GM23338 (cell line): ENCODE measurements at regions not wholly inside any gene's neighbourhood (a gene's known extent, or its start where the extent isn't known, plus 50 kb on each side); places are given as distances from the start of the nearest gene placed in this dataset.

Experiments
- ATAC-seq: fragments of 200-7000 bp; cut with Tn5 transposase; 3 replicates; pipeline ENCODE4 v1.9.1; 2020
- DNase-seq: peaks from one replicate; pipeline ENCODE4 v3.0.0-alpha.2; 2015; ENCODE audit warnings: low spot score
- H2AFZ ChIP-seq: fragments of 200-600 bp; sonication (generic); 2 replicates; pipeline ENCODE4 v1.8.0; 2016; ENCODE audit warnings: antibody characterized with exemption, mild to moderate bottlenecking, moderate library complexity
- H3F3A ChIP-seq: fragments of 200-600 bp; sonication (generic); replicated peaks from 2 replicates; pipeline ENCODE4 v1.8.0; 2017; ENCODE audit warnings: antibody characterized with exemption, mixed run types, low read depth
- H3K27ac ChIP-seq: fragments of 200-600 bp; sonication (generic); 2 replicates; pipeline ENCODE4 v1.6.1; 2016; ENCODE audit warnings: low read depth
- H3K27me3 ChIP-seq: fragments of 200-600 bp; sonication (generic); 2 replicates; pipeline ENCODE4 v1.8.0; 2016; ENCODE audit warnings: mild to moderate bottlenecking, mixed run types, moderate library complexity; ENCODE audit not compliant: insufficient read depth
- H3K36me3 ChIP-seq: fragments of 200-600 bp; sonication (generic); 2 replicates; pipeline ENCODE4 v1.8.0; 2016; ENCODE audit warnings: mild to moderate bottlenecking; ENCODE audit not compliant: insufficient read depth
- H3K4me1 ChIP-seq: fragments of 200-600 bp; sonication (generic); 2 replicates; pipeline ENCODE4 v1.8.0; 2016; ENCODE audit warnings: mild to moderate bottlenecking, moderate library complexity; ENCODE audit not compliant: insufficient read depth
- H3K4me2 ChIP-seq: fragments of 200-600 bp; sonication (generic); 2 replicates; pipeline ENCODE4 v1.7.1; 2017; ENCODE audit warnings: mixed run types
- H3K4me3 ChIP-seq: fragments of 200-600 bp; sonication (generic); 2 replicates; pipeline ENCODE4 v1.6.1; 2016; ENCODE audit warnings: mixed run types
- H3K79me2 ChIP-seq: fragments of 200-600 bp; sonication (generic); replicated peaks from 2 replicates; pipeline ENCODE4 v1.8.0; 2017; ENCODE audit warnings: mild to moderate bottlenecking; ENCODE audit not compliant: insufficient read depth
- H3K9me2 ChIP-seq: fragments of 200-600 bp; sonication (generic); 2 replicates; pipeline ENCODE4 v1.8.0; 2017; ENCODE audit not compliant: insufficient read depth
- H4K20me1 ChIP-seq: fragments of 200-600 bp; sonication (generic); replicated peaks from 2 replicates; pipeline ENCODE4 v1.8.0; 2017; ENCODE audit warnings: mild to moderate bottlenecking; ENCODE audit not compliant: insufficient read depth
- H3K27ac Mint-ChIP-seq: 2 replicates; pipeline ENCODE4 v1.8.0; 2020; ENCODE audit warnings: inconsistent platforms, mild to moderate bottlenecking, moderate library complexity, mixed read lengths
- H3K27me3 Mint-ChIP-seq: 3 replicates; pipeline ENCODE4 v1.8.0; 2022; ENCODE audit warnings: low read depth, mild to moderate bottlenecking, moderate library complexity, mixed read lengths, inconsistent platforms; ENCODE audit not compliant: insufficient read depth, poor library complexity
- H3K36me3 Mint-ChIP-seq: 3 replicates; pipeline ENCODE4 v1.8.0; 2021; ENCODE audit warnings: low read depth, mild to moderate bottlenecking, inconsistent platforms, moderate library complexity, mixed read lengths
- H3K4me1 Mint-ChIP-seq: 3 replicates; pipeline ENCODE4 v1.8.0; 2020; ENCODE audit warnings: mild to moderate bottlenecking, inconsistent platforms, mixed read lengths
- H3K4me3 Mint-ChIP-seq: 3 replicates; pipeline ENCODE4 v1.8.0; 2021; ENCODE audit warnings: moderate library complexity, mild to moderate bottlenecking, inconsistent platforms, mixed read lengths
- H3K9me3 Mint-ChIP-seq: 3 replicates; pipeline ENCODE4 v1.8.0; 2020; ENCODE audit warnings: moderate library complexity, mild to moderate bottlenecking, inconsistent platforms, mixed read lengths
- EZH2 ChIP-seq: fragments of 200-600 bp; sonication (generic); IDR thresholded peaks from one replicate; pipeline ENCODE4 v1.8.0; 2017; ENCODE audit warnings: antibody characterized with exemption, mild to moderate bottlenecking, low read depth; ENCODE audit not compliant: unreplicated experiment
- EZH2phosphoT487 ChIP-seq: fragments of 200-600 bp; sonication (generic); IDR thresholded peaks from one replicate; pipeline ENCODE4 v1.8.1; 2018; ENCODE audit warnings: antibody characterized with exemption; ENCODE audit not compliant: unreplicated experiment
- JUNB ChIP-seq: IDR thresholded peaks from one replicate; pipeline ENCODE4 v1.6.1; 2016; ENCODE audit warnings: antibody characterized with exemption; ENCODE audit not compliant: unreplicated experiment
- NANOG ChIP-seq: IDR thresholded peaks from 2 replicates; pipeline ENCODE4 v1.6.1; 2016; ENCODE audit warnings: antibody characterized with exemption, borderline replicate concordance
- POLR2AphosphoS5 ChIP-seq: IDR thresholded peaks from 2 replicates; pipeline ENCODE4 v1.6.1; 2016; ENCODE audit warnings: antibody characterized with exemption, low read depth
- STAT1 ChIP-seq: IDR thresholded peaks from one replicate; pipeline ENCODE4 v1.6.1; 2016; ENCODE audit warnings: antibody characterized with exemption; ENCODE audit not compliant: unreplicated experiment
- ZNF114 ChIP-seq: fragments of 250-450 bp; sonication (Bioruptor Pico); IDR thresholded peaks from 2 replicates; pipeline ENCODE4 v1.5.0; 2020; ENCODE audit warnings: mild to moderate bottlenecking, moderate library complexity
- ZNF331 ChIP-seq: fragments of 250-450 bp; sonication (Bioruptor Pico); IDR thresholded peaks from 2 replicates; pipeline ENCODE4 v1.5.0; 2020; ENCODE audit warnings: low read depth, mild to moderate bottlenecking, moderate library complexity
- TF ChIP-seq, protein P1 (sequence below): IDR thresholded peaks from 2 replicates; pipeline ENCODE4 v1.6.1; 2016; ENCODE audit warnings: antibody characterized with exemption
- TF ChIP-seq, protein P2 (sequence below), 2 experiments: fragments of 200-600 bp in 1 of 2; sonication (generic) in 1 of 2; conservative IDR thresholded peaks; 2 replicates each; pipeline versions ENCODE4 v1.5.1 to v1.6.1; 2016 to 2017; ENCODE audit warnings: antibody characterized with exemption in 2 of 2, low read depth in 2 of 2, mild to moderate bottlenecking in 2 of 2, moderate library complexity in 1 of 2
- TF ChIP-seq, protein P3 (sequence below): fragments of 250-450 bp; sonication (Bioruptor Pico); IDR thresholded peaks from 2 replicates; pipeline ENCODE4 v1.5.0; 2020; ENCODE audit warnings: mild to moderate bottlenecking, moderate library complexity

DNA sequence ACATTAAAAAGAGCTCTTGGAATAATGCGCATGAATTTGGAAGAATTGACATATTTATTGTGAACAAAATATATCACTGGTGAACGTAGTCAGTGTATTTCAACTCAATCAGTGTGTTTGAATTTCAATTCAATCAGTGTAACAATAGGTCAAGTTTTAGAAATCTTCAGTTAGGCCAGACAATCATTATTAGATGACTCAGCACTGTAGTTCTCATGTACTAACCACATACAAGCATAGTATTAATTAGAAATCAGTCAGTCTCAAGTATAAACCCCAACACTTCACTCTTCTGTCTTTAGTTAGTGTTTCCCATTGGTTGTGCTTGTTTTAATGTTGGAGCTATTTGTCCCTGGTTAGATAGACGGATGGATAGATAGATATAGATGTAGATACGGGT lies 1247.9 kb downstream of the NXPH1 start:
- Mint-ChIP-seq H3K9me3 (peaks cover 8% of the 10 kb centered on the region), H3K27me3 (no peaks in the 10 kb centered on the region), H3K4me3 (no peak overlapping the region), H3K27ac (no peak overlapping the region), H3K4me1 (no peaks in the 10 kb centered on the region), H3K36me3 (no peaks in the 10 kb centered on the region)
- Histone ChIP-seq H3K27me3 (no peaks in the 10 kb centered on the region), H4K20me1 (no peaks in the 10 kb centered on the region), H3F3A (no peaks in the 10 kb centered on the region), H3K4me1 (0 out of 2 replicates have a peak, but pooled peaks cover 4% of the 10 kb centered on the region), H3K4me3 (no peak overlapping the region), H3K79me2 (no peaks in the 10 kb centered on the region), H3K4me2 (no peak overlapping the region), H3K9me2 (no peaks in the 10 kb centered on the region), H3K36me3 (no peaks in the 10 kb centered on the region), H2AFZ (no peak overlapping the region), H3K27ac (no peak overlapping the region)
- no peak for TF ChIP-seq EZH2phosphoT487
- no peak for TF ChIP-seq STAT1
- no peak for TF ChIP-seq ZNF114 (CRISPR knock-in tag)
- TF ChIP-seq EZH2 = no peak
- TF ChIP-seq NANOG = no peak
- TF ChIP-seq JUNB = no peak
- TF ChIP-seq POLR2AphosphoS5 = no peak
- TF ChIP-seq, protein P1, sequence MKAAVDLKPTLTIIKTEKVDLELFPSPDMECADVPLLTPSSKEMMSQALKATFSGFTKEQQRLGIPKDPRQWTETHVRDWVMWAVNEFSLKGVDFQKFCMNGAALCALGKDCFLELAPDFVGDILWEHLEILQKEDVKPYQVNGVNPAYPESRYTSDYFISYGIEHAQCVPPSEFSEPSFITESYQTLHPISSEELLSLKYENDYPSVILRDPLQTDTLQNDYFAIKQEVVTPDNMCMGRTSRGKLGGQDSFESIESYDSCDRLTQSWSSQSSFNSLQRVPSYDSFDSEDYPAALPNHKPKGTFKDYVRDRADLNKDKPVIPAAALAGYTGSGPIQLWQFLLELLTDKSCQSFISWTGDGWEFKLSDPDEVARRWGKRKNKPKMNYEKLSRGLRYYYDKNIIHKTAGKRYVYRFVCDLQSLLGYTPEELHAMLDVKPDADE = no peak
- TF ChIP-seq, protein P2, sequence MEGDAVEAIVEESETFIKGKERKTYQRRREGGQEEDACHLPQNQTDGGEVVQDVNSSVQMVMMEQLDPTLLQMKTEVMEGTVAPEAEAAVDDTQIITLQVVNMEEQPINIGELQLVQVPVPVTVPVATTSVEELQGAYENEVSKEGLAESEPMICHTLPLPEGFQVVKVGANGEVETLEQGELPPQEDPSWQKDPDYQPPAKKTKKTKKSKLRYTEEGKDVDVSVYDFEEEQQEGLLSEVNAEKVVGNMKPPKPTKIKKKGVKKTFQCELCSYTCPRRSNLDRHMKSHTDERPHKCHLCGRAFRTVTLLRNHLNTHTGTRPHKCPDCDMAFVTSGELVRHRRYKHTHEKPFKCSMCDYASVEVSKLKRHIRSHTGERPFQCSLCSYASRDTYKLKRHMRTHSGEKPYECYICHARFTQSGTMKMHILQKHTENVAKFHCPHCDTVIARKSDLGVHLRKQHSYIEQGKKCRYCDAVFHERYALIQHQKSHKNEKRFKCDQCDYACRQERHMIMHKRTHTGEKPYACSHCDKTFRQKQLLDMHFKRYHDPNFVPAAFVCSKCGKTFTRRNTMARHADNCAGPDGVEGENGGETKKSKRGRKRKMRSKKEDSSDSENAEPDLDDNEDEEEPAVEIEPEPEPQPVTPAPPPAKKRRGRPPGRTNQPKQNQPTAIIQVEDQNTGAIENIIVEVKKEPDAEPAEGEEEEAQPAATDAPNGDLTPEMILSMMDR (conservative IDR thresholded peaks at IDR 0.05; ENCODE audit: low read depth in 2 of 2) = no peak
- TF ChIP-seq, protein P3, sequence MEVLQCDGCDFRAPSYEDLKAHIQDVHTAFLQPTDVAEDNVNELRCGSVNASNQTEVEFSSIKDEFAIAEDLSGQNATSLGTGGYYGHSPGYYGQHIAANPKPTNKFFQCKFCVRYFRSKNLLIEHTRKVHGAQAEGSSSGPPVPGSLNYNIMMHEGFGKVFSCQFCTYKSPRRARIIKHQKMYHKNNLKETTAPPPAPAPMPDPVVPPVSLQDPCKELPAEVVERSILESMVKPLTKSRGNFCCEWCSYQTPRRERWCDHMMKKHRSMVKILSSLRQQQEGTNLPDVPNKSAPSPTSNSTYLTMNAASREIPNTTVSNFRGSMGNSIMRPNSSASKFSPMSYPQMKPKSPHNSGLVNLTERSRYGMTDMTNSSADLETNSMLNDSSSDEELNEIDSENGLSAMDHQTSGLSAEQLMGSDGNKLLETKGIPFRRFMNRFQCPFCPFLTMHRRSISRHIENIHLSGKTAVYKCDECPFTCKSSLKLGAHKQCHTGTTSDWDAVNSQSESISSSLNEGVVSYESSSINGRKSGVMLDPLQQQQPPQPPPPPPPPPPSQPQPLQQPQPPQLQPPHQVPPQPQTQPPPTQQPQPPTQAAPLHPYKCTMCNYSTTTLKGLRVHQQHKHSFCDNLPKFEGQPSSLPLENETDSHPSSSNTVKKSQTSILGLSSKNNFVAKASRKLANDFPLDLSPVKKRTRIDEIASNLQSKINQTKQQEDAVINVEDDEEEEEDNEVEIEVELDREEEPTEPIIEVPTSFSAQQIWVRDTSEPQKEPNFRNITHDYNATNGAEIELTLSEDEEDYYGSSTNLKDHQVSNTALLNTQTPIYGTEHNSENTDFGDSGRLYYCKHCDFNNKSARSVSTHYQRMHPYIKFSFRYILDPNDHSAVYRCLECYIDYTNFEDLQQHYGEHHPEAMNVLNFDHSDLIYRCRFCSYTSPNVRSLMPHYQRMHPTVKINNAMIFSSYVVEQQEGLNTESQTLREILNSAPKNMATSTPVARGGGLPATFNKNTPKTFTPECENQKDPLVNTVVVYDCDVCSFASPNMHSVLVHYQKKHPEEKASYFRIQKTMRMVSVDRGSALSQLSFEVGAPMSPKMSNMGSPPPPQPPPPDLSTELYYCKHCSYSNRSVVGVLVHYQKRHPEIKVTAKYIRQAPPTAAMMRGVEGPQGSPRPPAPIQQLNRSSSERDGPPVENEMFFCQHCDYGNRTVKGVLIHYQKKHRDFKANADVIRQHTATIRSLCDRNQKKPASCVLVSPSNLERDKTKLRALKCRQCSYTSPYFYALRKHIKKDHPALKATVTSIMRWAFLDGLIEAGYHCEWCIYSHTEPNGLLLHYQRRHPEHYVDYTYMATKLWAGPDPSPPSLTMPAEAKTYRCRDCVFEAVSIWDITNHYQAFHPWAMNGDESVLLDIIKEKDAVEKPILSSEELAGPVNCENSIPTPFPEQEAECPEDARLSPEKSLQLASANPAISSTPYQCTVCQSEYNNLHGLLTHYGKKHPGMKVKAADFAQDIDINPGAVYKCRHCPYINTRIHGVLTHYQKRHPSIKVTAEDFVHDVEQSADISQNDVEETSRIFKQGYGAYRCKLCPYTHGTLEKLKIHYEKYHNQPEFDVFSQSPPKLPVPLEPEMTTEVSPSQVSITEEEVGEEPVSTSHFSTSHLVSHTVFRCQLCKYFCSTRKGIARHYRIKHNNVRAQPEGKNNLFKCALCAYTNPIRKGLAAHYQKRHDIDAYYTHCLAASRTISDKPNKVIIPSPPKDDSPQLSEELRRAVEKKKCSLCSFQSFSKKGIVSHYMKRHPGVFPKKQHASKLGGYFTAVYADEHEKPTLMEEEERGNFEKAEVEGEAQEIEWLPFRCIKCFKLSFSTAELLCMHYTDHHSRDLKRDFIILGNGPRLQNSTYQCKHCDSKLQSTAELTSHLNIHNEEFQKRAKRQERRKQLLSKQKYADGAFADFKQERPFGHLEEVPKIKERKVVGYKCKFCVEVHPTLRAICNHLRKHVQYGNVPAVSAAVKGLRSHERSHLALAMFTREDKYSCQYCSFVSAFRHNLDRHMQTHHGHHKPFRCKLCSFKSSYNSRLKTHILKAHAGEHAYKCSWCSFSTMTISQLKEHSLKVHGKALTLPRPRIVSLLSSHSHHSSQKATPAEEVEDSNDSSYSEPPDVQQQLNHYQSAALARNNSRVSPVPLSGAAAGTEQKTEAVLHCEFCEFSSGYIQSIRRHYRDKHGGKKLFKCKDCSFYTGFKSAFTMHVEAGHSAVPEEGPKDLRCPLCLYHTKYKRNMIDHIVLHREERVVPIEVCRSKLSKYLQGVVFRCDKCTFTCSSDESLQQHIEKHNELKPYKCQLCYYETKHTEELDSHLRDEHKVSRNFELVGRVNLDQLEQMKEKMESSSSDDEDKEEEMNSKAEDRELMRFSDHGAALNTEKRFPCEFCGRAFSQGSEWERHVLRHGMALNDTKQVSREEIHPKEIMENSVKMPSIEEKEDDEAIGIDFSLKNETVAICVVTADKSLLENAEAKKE (CRISPR knock-in tag) = no peak
- no peak for TF ChIP-seq ZNF331 (CRISPR knock-in tag)
- ATAC-seq (no peak), DNase-seq (no peak)
